ENCODE measurements at regions not wholly inside any gene's neighbourhood (a gene's known extent, or its start where the extent isn't known, plus 50 kb on each side); places are given as distances from the start of the nearest gene placed in this dataset.

GRCh38 chr16:73304008-73304774, 256.3 kb upstream of the ZFHX3 start:
- DNase-seq (ENCODE audit: low spot score in 2 of 2), result no peak
- Histone ChIP-seq H3K4me1 (no peaks in the 10 kb centered on the region), H3K4me3 (no peak overlapping the region), H3K36me3 (no peaks in the 10 kb centered on the region), H3K27me3 (peaks cover 17% of the 10 kb centered on the region), H3K9me3 (no peaks in the 10 kb centered on the region), H3K27ac (no peak overlapping the region)
- no peak for TF ChIP-seq CTCF (IDR thresholded peaks at IDR 0.05)
- TF ChIP-seq POLR2AphosphoS5 (IDR thresholded peaks at IDR 0.05), result no peak
- TF ChIP-seq POLR2A (IDR thresholded peaks at IDR 0.05), result no peak
- TF ChIP-seq EP300 (IDR thresholded peaks at IDR 0.05), result no peak
- 23% methylated on average over 14 of the region's 14 CpGs for WGBS

- no peak for DNase-seq (ENCODE audit: low spot score in 2 of 2)
- 78% methylated on average over 3 of the region's 3 CpGs for WGBS
- no peaks in the 10 kb centered on the region for H3K4me1 ChIP-seq
- no peak for TF ChIP-seq POLR2AphosphoS5 (IDR thresholded peaks at IDR 0.05)
- no peak for TF ChIP-seq POLR2A (IDR thresholded peaks at IDR 0.05)
- no peak for TF ChIP-seq CTCF (IDR thresholded peaks at IDR 0.05)
- TF ChIP-seq EP300 (IDR thresholded peaks at IDR 0.05), result no peak
- no peak overlapping the region for H3K4me3 ChIP-seq
- no peaks in the 10 kb centered on the region for H3K9me3 ChIP-seq
- no peak overlapping the region for H3K27ac ChIP-seq
- no peaks in the 10 kb centered on the region for H3K36me3 ChIP-seq
- H3K27me3 ChIP-seq, result peaks cover 17% of the 10 kb centered on the region
Measured at GRCh38 chr16:73302942-73303341, 255.0 kb upstream of the ZFHX3 start.

GRCh38 chr16:73301984-73302383, 254.1 kb upstream of the ZFHX3 start:
- TF ChIP-seq CTCF (IDR thresholded peaks at IDR 0.05) (no peak), EP300 (IDR thresholded peaks at IDR 0.05) (no peak), POLR2AphosphoS5 (IDR thresholded peaks at IDR 0.05) (no peak), POLR2A (IDR thresholded peaks at IDR 0.05) (no peak)
- DNase-seq (ENCODE audit: low spot score in 2 of 2), result no peak
- Histone ChIP-seq H3K36me3 (no peaks in the 10 kb centered on the region), H3K9me3 (no peaks in the 10 kb centered on the region), H3K4me3 (no peak overlapping the region), H3K27ac (no peak overlapping the region), H3K27me3 (peaks cover 17% of the 10 kb centered on the region), H3K4me1 (no peaks in the 10 kb centered on the region)
- WGBS, result 88% methylated on average over 2 of the region's 2 CpGs

GRCh38 chr16:73299346-73299745, 251.4 kb upstream of the ZFHX3 start:
- Histone ChIP-seq H3K9me3 (no peaks in the 10 kb centered on the region), H3K36me3 (no peaks in the 10 kb centered on the region), H3K27ac (no peak overlapping the region), H3K27me3 (peaks cover 10% of the 10 kb centered on the region), H3K4me3 (no peak overlapping the region), H3K4me1 (no peaks in the 10 kb centered on the region)
- 70% methylated on average over 7 of the region's 7 CpGs for WGBS
- DNase-seq (ENCODE audit: low spot score in 2 of 2), result no peak
- no peak for TF ChIP-seq POLR2AphosphoS5 (IDR thresholded peaks at IDR 0.05)
- TF ChIP-seq POLR2A (IDR thresholded peaks at IDR 0.05), result no peak
- TF ChIP-seq EP300 (IDR thresholded peaks at IDR 0.05), result no peak
- TF ChIP-seq CTCF (IDR thresholded peaks at IDR 0.05), result no peak

GRCh38 chr16:73298562-73298961, 250.6 kb upstream of the ZFHX3 start:
- DNase-seq (ENCODE audit: low spot score in 2 of 2), result no peak
- H3K4me1 ChIP-seq, result no peaks in the 10 kb centered on the region
- H3K4me3 ChIP-seq, result no peak overlapping the region
- no peak overlapping the region for H3K27ac ChIP-seq
- H3K9me3 ChIP-seq, result no peaks in the 10 kb centered on the region
- WGBS, result 67% methylated on average over 3 of the region's 3 CpGs
- TF ChIP-seq CTCF (IDR thresholded peaks at IDR 0.05), result no peak
- no peak for TF ChIP-seq POLR2AphosphoS5 (IDR thresholded peaks at IDR 0.05)
- no peak for TF ChIP-seq EP300 (IDR thresholded peaks at IDR 0.05)
- no peak for TF ChIP-seq POLR2A (IDR thresholded peaks at IDR 0.05)
- H3K36me3 ChIP-seq, result no peaks in the 10 kb centered on the region
- H3K27me3 ChIP-seq, result peaks cover 6% of the 10 kb centered on the region

Data from suprapubic skin (tissue), 4 donors.